OCI-LY3 (cell line): ENCODE measurements at regions not wholly inside any gene's neighbourhood (a gene's known extent, or its start where the extent isn't known, plus 50 kb on each side); places are given as distances from the start of the nearest gene placed in this dataset.

Source experiments
- H2AFZ ChIP-seq: fragments of 200-600, 300-600 bp; shearing (Covaris generic); 2 replicates; pipeline ENCODE4 v1.6.0; 2014; ENCODE audit warnings: antibody characterized with exemption, low read depth, low read length
- H3K27ac ChIP-seq: fragments of 200-600, 300-600 bp; sonication (generic); 2 replicates; pipeline ENCODE4 v1.5.1; 2014; ENCODE audit warnings: mild to moderate bottlenecking, low read length, moderate library complexity, mixed read lengths
- H3K27me3 ChIP-seq: fragments of 200-600, 300-600 bp; sonication (generic); 2 replicates; pipeline ENCODE4 v1.6.1; 2014; ENCODE audit warnings: low read depth, low read length, mixed read lengths
- H3K36me3 ChIP-seq: fragments of 200-600, 300-600 bp; sonication (generic); replicated peaks from 2 replicates; pipeline ENCODE3; 2014; ENCODE audit warnings: low read depth, low read length, mixed read lengths
- H3K4me1 ChIP-seq: fragments of 300-600, 200-600 bp; sonication (generic); 2 replicates; pipeline ENCODE4 v1.6.1; 2014; ENCODE audit warnings: low read length, mixed read lengths
- H3K4me2 ChIP-seq: fragments of 200-600, 300-600 bp; sonication (generic); 2 replicates; pipeline ENCODE4 v1.6.1; 2014; ENCODE audit warnings: low read length, mixed read lengths
- H3K4me3 ChIP-seq: fragments of 300-600, 200-600 bp; sonication (generic); 2 replicates; pipeline ENCODE4 v1.5.1; 2014; ENCODE audit warnings: antibody characterized with exemption, mild to moderate bottlenecking, low read length, moderate library complexity
- H3K79me2 ChIP-seq: fragments of 300-600, 200-600 bp; shearing (Covaris generic); 2 replicates; pipeline ENCODE4 v1.6.1; 2014; ENCODE audit warnings: mild to moderate bottlenecking, low read length, mixed read lengths
- H3K9ac ChIP-seq: fragments of 300-600, 200-600 bp; shearing (Covaris generic); 2 replicates; pipeline ENCODE4 v1.6.0; 2014; ENCODE audit warnings: mild to moderate bottlenecking, low read length, moderate library complexity
- H3K9me3 ChIP-seq: fragments of 200-600, 300-600 bp; shearing (Covaris generic); 2 replicates; pipeline ENCODE4 v1.6.1; 2014; ENCODE audit warnings: low read length, mixed read lengths; ENCODE audit not compliant: insufficient read depth
- H4K20me1 ChIP-seq: fragments of 200-600, 300-600 bp; sonication (generic); 2 replicates; pipeline ENCODE4 v1.6.1; 2016; ENCODE audit warnings: low read length, mixed read lengths; ENCODE audit not compliant: insufficient read depth
- EZH2phosphoT487 ChIP-seq: fragments of 200-600 bp; shearing (Covaris generic); IDR thresholded peaks from 2 replicates; pipeline ENCODE4 v1.6.1; 2018; ENCODE audit warnings: antibody characterized with exemption, mixed run types, low read depth
- TF ChIP-seq, protein P1 (sequence below): fragments of 200-600, 300-600 bp; sonication (generic); IDR thresholded peaks from 2 replicates; pipeline ENCODE4 v1.5.1; 2014; ENCODE audit warnings: antibody characterized with exemption, low read length, low read depth

DNA sequence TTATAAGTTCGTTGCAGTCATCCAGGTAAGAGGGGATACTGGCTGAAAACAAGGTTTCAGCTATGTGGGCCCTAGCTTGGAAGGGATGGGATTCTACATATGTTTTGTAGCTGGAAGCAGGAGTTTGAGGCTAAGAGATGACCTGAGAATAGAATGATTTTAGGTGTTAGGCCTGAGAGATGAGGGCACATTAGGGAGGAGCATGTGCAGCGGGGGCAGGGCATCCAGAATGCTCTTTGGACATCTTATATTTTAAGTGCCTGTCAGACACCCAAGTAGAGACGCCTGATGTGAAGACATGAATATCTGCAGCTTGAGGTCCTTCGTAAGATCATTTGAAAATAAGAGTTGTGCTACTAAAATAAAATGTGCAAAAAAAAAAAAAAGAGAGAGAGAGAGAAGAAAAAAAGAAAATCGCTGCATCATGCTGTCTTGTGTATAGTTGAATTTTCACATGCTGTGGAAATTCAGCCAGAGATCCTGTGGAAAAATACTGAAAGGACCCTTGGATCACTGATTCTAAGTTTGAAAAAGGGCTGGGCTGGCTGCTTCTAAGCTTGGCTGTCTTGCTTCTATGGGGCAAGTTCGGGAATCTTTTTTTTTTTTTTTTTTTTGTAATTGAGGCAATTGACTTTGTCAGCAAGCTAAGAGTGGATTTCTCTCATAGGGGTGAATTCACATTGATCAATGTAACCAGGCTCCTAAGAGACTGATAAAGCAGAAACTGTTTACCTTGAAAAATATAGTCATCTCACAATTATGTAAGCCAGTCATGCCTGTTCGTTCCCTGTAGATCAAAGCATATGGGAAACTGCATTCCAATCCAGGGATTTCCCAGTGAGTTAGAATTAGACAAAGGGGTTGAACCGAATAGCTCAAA, 341.0 kb upstream of the GATB start:
- Histone ChIP-seq H3K4me3 (no peak overlapping the region), H3K4me1 (peaks cover 45% of the 10 kb centered on the region), H3K27ac (no peak overlapping the region), H2AFZ (no peak overlapping the region), H3K4me2 (no peak overlapping the region), H4K20me1 (no peaks in the 10 kb centered on the region), H3K9ac (no peak overlapping the region), H3K9me3 (no peaks in the 10 kb centered on the region), H3K27me3 (no peaks in the 10 kb centered on the region), H3K36me3 (no peaks in the 10 kb centered on the region), H3K79me2 (no peaks in the 10 kb centered on the region)
- no peak for TF ChIP-seq EZH2phosphoT487

GRCh38 chr4:152100379-152101201, 339.8 kb upstream of the GATB start:
- H3K4me1 ChIP-seq: peaks cover 48% of the 10 kb centered on the region
- TF ChIP-seq, protein P1, sequence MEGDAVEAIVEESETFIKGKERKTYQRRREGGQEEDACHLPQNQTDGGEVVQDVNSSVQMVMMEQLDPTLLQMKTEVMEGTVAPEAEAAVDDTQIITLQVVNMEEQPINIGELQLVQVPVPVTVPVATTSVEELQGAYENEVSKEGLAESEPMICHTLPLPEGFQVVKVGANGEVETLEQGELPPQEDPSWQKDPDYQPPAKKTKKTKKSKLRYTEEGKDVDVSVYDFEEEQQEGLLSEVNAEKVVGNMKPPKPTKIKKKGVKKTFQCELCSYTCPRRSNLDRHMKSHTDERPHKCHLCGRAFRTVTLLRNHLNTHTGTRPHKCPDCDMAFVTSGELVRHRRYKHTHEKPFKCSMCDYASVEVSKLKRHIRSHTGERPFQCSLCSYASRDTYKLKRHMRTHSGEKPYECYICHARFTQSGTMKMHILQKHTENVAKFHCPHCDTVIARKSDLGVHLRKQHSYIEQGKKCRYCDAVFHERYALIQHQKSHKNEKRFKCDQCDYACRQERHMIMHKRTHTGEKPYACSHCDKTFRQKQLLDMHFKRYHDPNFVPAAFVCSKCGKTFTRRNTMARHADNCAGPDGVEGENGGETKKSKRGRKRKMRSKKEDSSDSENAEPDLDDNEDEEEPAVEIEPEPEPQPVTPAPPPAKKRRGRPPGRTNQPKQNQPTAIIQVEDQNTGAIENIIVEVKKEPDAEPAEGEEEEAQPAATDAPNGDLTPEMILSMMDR: no peak
- no peak for TF ChIP-seq EZH2phosphoT487

GRCh38 chr4:152099981-152100378, 339.2 kb upstream of the GATB start:
- Histone ChIP-seq H3K4me2 (peak overlapping the region; percentile 55; the same call in 1 of the 2 replicates), H3K36me3 (no peaks in the 10 kb centered on the region), H3K27ac (no peak overlapping the region), H3K9ac (no peak overlapping the region), H4K20me1 (no peaks in the 10 kb centered on the region), H3K4me3 (no peak overlapping the region), H3K4me1 (peaks cover 53% of the 10 kb centered on the region), H3K9me3 (no peaks in the 10 kb centered on the region), H2AFZ (peak overlapping the region; percentile 86), H3K27me3 (no peaks in the 10 kb centered on the region), H3K79me2 (no peaks in the 10 kb centered on the region)
- no peak for TF ChIP-seq EZH2phosphoT487
- TF ChIP-seq, protein P1: no peak

More at GRCh38 chr4:152100379-152101201, 339.8 kb upstream of the GATB start:
- peak overlapping the region; percentile 86 for H2AFZ ChIP-seq
- H3K9ac ChIP-seq: no peak overlapping the region; the same call in 1 of the 2 replicates
- no peaks in the 10 kb centered on the region for H3K9me3 ChIP-seq
- H3K27me3 ChIP-seq: no peaks in the 10 kb centered on the region
- no peak overlapping the region for H3K27ac ChIP-seq
- H3K4me2 ChIP-seq: peak overlapping the region; percentile 55
- H3K36me3 ChIP-seq: no peaks in the 10 kb centered on the region
- H3K79me2 ChIP-seq: no peaks in the 10 kb centered on the region
- H3K4me3 ChIP-seq: peak overlapping the region; percentile 5; the same call in 1 of the 2 replicates
- no peaks in the 10 kb centered on the region for H4K20me1 ChIP-seq

DNA sequence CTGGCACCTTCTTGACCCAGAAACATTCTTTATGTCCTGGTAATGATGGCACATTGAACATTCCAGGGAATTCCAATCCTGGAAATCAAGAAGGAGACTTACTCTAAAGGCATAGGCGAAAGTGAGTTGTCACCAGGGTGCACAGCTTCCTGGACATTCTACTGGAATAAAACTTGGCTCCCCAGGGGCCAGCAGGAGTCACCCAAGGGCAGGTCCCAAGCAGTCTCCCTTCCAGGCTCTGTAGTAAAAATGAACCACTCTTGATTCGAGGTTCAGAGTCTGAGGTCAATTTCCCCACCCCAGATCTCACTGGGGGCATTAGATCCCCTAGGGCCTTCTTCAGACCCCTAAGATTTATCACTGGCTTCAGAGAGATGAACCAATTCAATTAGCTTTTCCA, 338.7 kb upstream of the GATB start:
- Histone ChIP-seq H4K20me1 (no peaks in the 10 kb centered on the region), H3K27ac (no peak overlapping the region), H3K9ac (no peak overlapping the region), H3K27me3 (no peaks in the 10 kb centered on the region), H3K4me3 (no peak overlapping the region), H3K9me3 (no peaks in the 10 kb centered on the region), H3K79me2 (no peaks in the 10 kb centered on the region), H3K36me3 (no peaks in the 10 kb centered on the region), H3K4me2 (peak overlapping the region; percentile 22; the same call in 1 of the 2 replicates), H2AFZ (no peak overlapping the region), H3K4me1 (peaks cover 53% of the 10 kb centered on the region)
- TF ChIP-seq, protein P1: peak; percentile 34
- TF ChIP-seq EZH2phosphoT487: no peak
